Peyer's patch (tissue), 4 donors: ENCODE measurements at regions not wholly inside any gene's neighbourhood (a gene's known extent, or its start where the extent isn't known, plus 50 kb on each side); places are given as distances from the start of the nearest gene placed in this dataset.

Experiments used
- DNase-seq, 3 donors: peaks; one replicate each; pipeline ENCODE4 v3.0.0-alpha.2; 2017 to 2019
- H3K27ac ChIP-seq, 4 donors: fragments of 200-600 bp; sonication (generic); one replicate each; pipeline ENCODE4 v1.5.1; 2016 to 2019
- H3K27me3 ChIP-seq, 2 donors: fragments of 200-600 bp; sonication (generic); one replicate each; pipeline ENCODE4 v1.5.1; 2019
- H3K36me3 ChIP-seq, 3 donors: fragments of 200-600 bp; sonication (generic); one replicate each; pipeline ENCODE4 v1.5.1; 2016 to 2019
- H3K4me1 ChIP-seq, 4 donors: fragments of 200-600 bp; sonication (generic); one replicate each; pipeline ENCODE4 v1.5.1; 2016 to 2019
- H3K4me3 ChIP-seq, 4 donors: fragments of 200-600 bp; sonication (generic); 1 replicate in 3 of 4; 2 replicates in 1 of 4; pipeline ENCODE4 v1.5.1; 2016 to 2019; ENCODE audit warnings: mild to moderate bottlenecking in 1 of 4
- H3K9me3 ChIP-seq, 4 donors: fragments of 200-600 bp; sonication (generic); one replicate each; pipeline ENCODE4 v1.5.1; 2016 to 2019; ENCODE audit warnings: mild to moderate bottlenecking in 1 of 4
- POLR2A ChIP-seq, 2 donors: fragments of 450-650 bp; IDR thresholded peaks; one replicate each; pipeline ENCODE4 v1.5.1; 2017; ENCODE audit warnings: antibody characterized with exemption in 2 of 2, mild to moderate bottlenecking in 2 of 2, moderate library complexity in 2 of 2
- TF ChIP-seq, protein P1 (sequence below), 6 experiments: fragments of 450-650 bp in 4 of 6; fragments of 200-600 bp in 2 of 6; sonication (generic) in 1 of 6; IDR thresholded peaks; one replicate each; pipeline ENCODE4 v1.5.1; 2017 to 2019; ENCODE audit warnings: antibody characterized with exemption in 6 of 6, mild to moderate bottlenecking in 3 of 6, moderate library complexity in 1 of 6

DNA sequence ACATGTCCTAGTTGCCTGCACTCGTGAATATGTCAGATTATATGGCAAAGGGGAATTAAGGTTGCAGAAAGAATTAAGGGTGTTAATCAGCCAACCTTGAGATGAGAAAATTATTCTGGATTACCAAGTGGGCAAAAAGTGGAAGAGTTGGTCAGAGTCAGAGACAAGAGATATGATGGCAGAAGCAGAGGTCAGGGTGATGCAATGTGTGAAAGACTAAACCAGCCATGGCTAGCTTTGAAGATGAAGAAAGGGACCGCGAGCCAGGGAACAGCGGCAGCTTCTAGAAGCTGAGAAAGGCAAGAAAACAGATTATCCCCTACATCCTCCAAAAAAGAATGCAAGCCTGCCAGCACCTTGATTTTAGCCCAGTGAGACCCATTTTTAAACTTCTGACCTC, 385.6 kb downstream of the HNRNPD start:
- TF ChIP-seq POLR2A (IDR thresholded peaks at IDR 0.05), result no peak
- TF ChIP-seq, protein P1, sequence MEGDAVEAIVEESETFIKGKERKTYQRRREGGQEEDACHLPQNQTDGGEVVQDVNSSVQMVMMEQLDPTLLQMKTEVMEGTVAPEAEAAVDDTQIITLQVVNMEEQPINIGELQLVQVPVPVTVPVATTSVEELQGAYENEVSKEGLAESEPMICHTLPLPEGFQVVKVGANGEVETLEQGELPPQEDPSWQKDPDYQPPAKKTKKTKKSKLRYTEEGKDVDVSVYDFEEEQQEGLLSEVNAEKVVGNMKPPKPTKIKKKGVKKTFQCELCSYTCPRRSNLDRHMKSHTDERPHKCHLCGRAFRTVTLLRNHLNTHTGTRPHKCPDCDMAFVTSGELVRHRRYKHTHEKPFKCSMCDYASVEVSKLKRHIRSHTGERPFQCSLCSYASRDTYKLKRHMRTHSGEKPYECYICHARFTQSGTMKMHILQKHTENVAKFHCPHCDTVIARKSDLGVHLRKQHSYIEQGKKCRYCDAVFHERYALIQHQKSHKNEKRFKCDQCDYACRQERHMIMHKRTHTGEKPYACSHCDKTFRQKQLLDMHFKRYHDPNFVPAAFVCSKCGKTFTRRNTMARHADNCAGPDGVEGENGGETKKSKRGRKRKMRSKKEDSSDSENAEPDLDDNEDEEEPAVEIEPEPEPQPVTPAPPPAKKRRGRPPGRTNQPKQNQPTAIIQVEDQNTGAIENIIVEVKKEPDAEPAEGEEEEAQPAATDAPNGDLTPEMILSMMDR (IDR thresholded peaks at IDR 0.05), result no peak
- H3K4me3 ChIP-seq, result no peak overlapping the region

DNA sequence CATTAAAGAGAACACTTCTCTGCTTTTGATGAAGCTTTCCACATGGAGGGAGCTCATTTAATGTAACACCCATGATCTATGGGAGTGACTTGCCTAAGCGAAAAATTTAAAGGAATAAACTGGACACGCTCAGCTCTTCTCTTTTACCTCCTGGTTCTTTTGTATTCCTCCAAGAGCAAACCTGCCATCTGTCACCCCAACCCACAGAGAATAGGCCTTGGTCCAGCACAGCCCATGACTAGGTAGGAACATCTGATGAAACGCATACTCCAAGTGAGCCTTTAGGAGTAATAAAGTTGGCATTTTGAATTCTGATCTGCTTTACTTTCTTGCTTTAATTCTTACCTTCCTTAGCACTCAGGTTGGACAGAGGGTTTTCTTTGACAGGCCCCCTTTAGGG, 389.0 kb downstream of the HNRNPD start:
- DNase-seq, result no peak
- Histone ChIP-seq H3K9me3 (no peaks in the 10 kb centered on the region), H3K27ac (no peak overlapping the region), H3K36me3 (no peaks in the 10 kb centered on the region), H3K4me1 (no peaks in the 10 kb centered on the region), H3K4me3 (no peak overlapping the region), H3K27me3 (no peaks in the 10 kb centered on the region)
- TF ChIP-seq, protein P1 (IDR thresholded peaks at IDR 0.05), result no peak
- TF ChIP-seq POLR2A (IDR thresholded peaks at IDR 0.05), result no peak

More for the DNA sequence above, 385.6 kb downstream of the HNRNPD start:
- H3K27me3 ChIP-seq, result no peaks in the 10 kb centered on the region
- H3K36me3 ChIP-seq, result no peaks in the 10 kb centered on the region
- no peaks in the 10 kb centered on the region for H3K9me3 ChIP-seq
- H3K4me1 ChIP-seq, result no peaks in the 10 kb centered on the region
- no peak for DNase-seq
- H3K27ac ChIP-seq, result no peak overlapping the region

- Histone ChIP-seq H3K27ac (no peak overlapping the region), H3K4me3 (no peak overlapping the region), H3K4me1 (no peaks in the 10 kb centered on the region), H3K36me3 (no peaks in the 10 kb centered on the region), H3K9me3 (no peaks in the 10 kb centered on the region), H3K27me3 (no peaks in the 10 kb centered on the region)
- DNase-seq, result no peak
- no peak for TF ChIP-seq POLR2A (IDR thresholded peaks at IDR 0.05)
- TF ChIP-seq, protein P1 (IDR thresholded peaks at IDR 0.05), result no peak
Observed at GRCh38 chr4:81982846-81983540, 390.8 kb downstream of the HNRNPD start.

- H3K27ac ChIP-seq, result no peak overlapping the region
- no peaks in the 10 kb centered on the region for H3K36me3 ChIP-seq
- H3K27me3 ChIP-seq, result no peaks in the 10 kb centered on the region
- no peaks in the 10 kb centered on the region for H3K9me3 ChIP-seq
- no peak overlapping the region for H3K4me3 ChIP-seq
- no peak for DNase-seq
- no peaks in the 10 kb centered on the region for H3K4me1 ChIP-seq
- TF ChIP-seq, protein P1 (IDR thresholded peaks at IDR 0.05), result no peak
- no peak for TF ChIP-seq POLR2A (IDR thresholded peaks at IDR 0.05)
Observed at GRCh38 chr4:81981218-81981617, 392.6 kb downstream of the HNRNPD start.

DNA sequence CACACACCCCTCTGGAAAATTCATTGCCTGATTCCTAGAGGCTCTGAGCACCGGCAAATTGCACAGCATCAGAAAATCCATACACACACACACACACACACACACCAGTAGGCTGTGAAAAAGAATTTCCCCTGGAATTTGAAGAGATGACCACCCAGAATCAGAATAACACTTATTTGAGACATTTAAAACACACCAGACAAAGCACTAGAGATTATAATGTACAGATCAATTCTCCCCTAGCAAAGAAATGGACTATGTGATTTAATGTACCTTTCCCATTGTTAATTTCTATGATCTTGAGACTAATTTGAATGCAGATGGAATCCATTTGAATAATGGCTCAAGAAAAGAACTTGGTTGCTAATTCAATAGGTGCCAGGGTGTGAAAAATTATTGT, 399.3 kb downstream of the HNRNPD start:
- TF ChIP-seq, protein P1 (IDR thresholded peaks at IDR 0.05), result no peak
- no peak for TF ChIP-seq POLR2A (IDR thresholded peaks at IDR 0.05)
- Histone ChIP-seq H3K9me3 (no peaks in the 10 kb centered on the region), H3K36me3 (no peaks in the 10 kb centered on the region)

More for the DNA sequence above, 399.3 kb downstream of the HNRNPD start:
- H3K4me3 ChIP-seq, result no peak overlapping the region
- no peak for DNase-seq
- no peak overlapping the region for H3K27ac ChIP-seq
- H3K4me1 ChIP-seq, result no peaks in the 10 kb centered on the region
- H3K27me3 ChIP-seq, result no peaks in the 10 kb centered on the region
